SK-N-SH (cell line): ENCODE measurements at regions not wholly inside any gene's neighbourhood (a gene's known extent, or its start where the extent isn't known, plus 50 kb on each side); places are given as distances from the start of the nearest gene placed in this dataset.

Experiments
- CTCF ChIA-PET: fragments of 300-600, 350-600 bp; formaldehyde crosslinking; extraction: SDS; loops from one replicate; lab custom pipeline; 2021; lab: Yijun Ruan, JAX
- POLR2A ChIA-PET: fragments of 350-600 bp; sonication (Branson Sonifier 250); formaldehyde crosslinking; extraction: SDS; loops from one replicate; lab custom pipeline; 2020; ENCODE audit warnings: antibody characterized with exemption, inconsistent platforms; lab: Yijun Ruan, JAX
- DNase-seq: peaks from one replicate; pipeline ENCODE4 v3.0.0; 2012
- H2AFZ ChIP-seq: fragments of 200-600 bp; sonication (generic); 2 replicates; pipeline ENCODE4 v1.8.1; 2016; ENCODE audit warnings: antibody characterized with exemption, mild to moderate bottlenecking, low read depth
- H3F3A ChIP-seq: fragments of 200-600 bp; sonication (generic); replicated peaks from 2 replicates; pipeline ENCODE3; 2016; ENCODE audit warnings: antibody characterized with exemption, mild to moderate bottlenecking; ENCODE audit not compliant: insufficient read depth
- H3K27ac ChIP-seq, 2 experiments: fragments of 200-500 bp in 1 of 2; fragments of 200-600 bp in 1 of 2; sonication (Bioruptor generic) in 1 of 2; sonication (generic), shearing (Covaris generic) in 1 of 2; 2 replicates each; pipeline versions ENCODE4 v1.5.1 to v1.6.1; 2014 to 2016; ENCODE audit warnings: low read depth in 2 of 2, inconsistent platforms in 1 of 2, low read length in 1 of 2, mild to moderate bottlenecking in 1 of 2, mixed read lengths in 1 of 2
- H3K27me3 ChIP-seq: fragments of 200-600 bp; sonication (generic), shearing (Covaris generic); 2 replicates; pipeline ENCODE4 v1.6.1; 2016; ENCODE audit warnings: mixed run types; ENCODE audit not compliant: insufficient read depth
- H3K36me3 ChIP-seq, 2 experiments: fragments of 200-500 bp in 1 of 2; fragments of 200-600 bp in 1 of 2; sonication (Bioruptor generic) in 1 of 2; sonication (generic) in 1 of 2; replicated peaks in 1 of 2; 2 replicates each; pipeline versions ENCODE3 to v1.5.1; 2014 to 2016; ENCODE audit warnings: low read length in 1 of 2, mild to moderate bottlenecking in 1 of 2; ENCODE audit not compliant: insufficient read depth in 2 of 2, control insufficient read depth in 1 of 2
- H3K4me1 ChIP-seq, 2 experiments: fragments of 200-500 bp in 1 of 2; fragments of 200-600 bp in 1 of 2; sonication (Bioruptor generic) in 1 of 2; sonication (generic), shearing (Covaris generic) in 1 of 2; 2 replicates each; pipeline versions ENCODE4 v1.5.1 to v1.6.1; 2014 to 2016; ENCODE audit warnings: low read depth in 1 of 2, low read length in 1 of 2, mixed run types in 1 of 2; ENCODE audit not compliant: insufficient read depth in 2 of 2, control insufficient read depth in 1 of 2
- H3K4me2 ChIP-seq: fragments of 200-600 bp; sonication (generic), shearing (Covaris generic); 2 replicates; pipeline ENCODE4 v1.6.1; 2017; ENCODE audit warnings: mixed run types
- H3K4me3 ChIP-seq, 2 experiments: fragments of 200-500 bp in 1 of 2; fragments of 200-600 bp in 1 of 2; sonication (Bioruptor generic) in 1 of 2; sonication (generic), shearing (Covaris generic) in 1 of 2; 2 replicates each; pipeline versions ENCODE4 v1.5.1 to v1.8.1; 2014 to 2016; ENCODE audit warnings: low read depth in 2 of 2, inconsistent platforms in 1 of 2, low read length in 1 of 2, mild to moderate bottlenecking in 1 of 2, mixed read lengths in 1 of 2, moderate library complexity in 1 of 2
- H3K79me2 ChIP-seq: fragments of 200-600 bp; sonication (generic); 2 replicates; pipeline ENCODE4 v1.8.1; 2017; ENCODE audit warnings: mild to moderate bottlenecking; ENCODE audit not compliant: insufficient read depth
- H3K9ac ChIP-seq: fragments of 200-600 bp; sonication (generic); 2 replicates; pipeline ENCODE4 v1.6.1; 2017; ENCODE audit warnings: mixed run types
- H3K9me2 ChIP-seq: fragments of 200-600 bp; sonication (generic); 2 replicates; pipeline ENCODE4 v1.6.1; 2017; ENCODE audit warnings: mixed run types
- H3K9me3 ChIP-seq: fragments of 200-600 bp; sonication (generic); 2 replicates; pipeline ENCODE4 v1.6.1; 2017; ENCODE audit warnings: mixed run types, mild to moderate bottlenecking, moderate library complexity
- H4K20me1 ChIP-seq: fragments of 200-600 bp; sonication (generic); 2 replicates; pipeline ENCODE4 v1.6.1; 2017; ENCODE audit warnings: mild to moderate bottlenecking, mixed run types; ENCODE audit not compliant: insufficient read depth
- CHD2 ChIP-seq: fragments of 150-350 bp; IDR thresholded peaks from 2 replicates; pipeline ENCODE4 v1.6.1; 2018; ENCODE audit warnings: low read length; ENCODE audit not compliant: partially characterized antibody
- ELF1 ChIP-seq: IDR thresholded peaks from 2 replicates; pipeline ENCODE4 v1.4.0; 2012
- EZH2phosphoT487 ChIP-seq: fragments of 200-600 bp; sonication (generic); IDR thresholded peaks from 2 replicates; pipeline ENCODE4 v1.6.1; 2017; ENCODE audit warnings: low read depth, mixed run types, mild to moderate bottlenecking, antibody characterized with exemption, moderate library complexity, borderline replicate concordance
- FOSL2 ChIP-seq: IDR thresholded peaks from 2 replicates; pipeline ENCODE4 v1.4.0; 2012; ENCODE audit warnings: low read depth, mild to moderate bottlenecking, moderate library complexity, borderline replicate concordance
- GABPA ChIP-seq: IDR thresholded peaks from 2 replicates; pipeline ENCODE4 v1.4.0; 2012; ENCODE audit warnings: low read depth, mild to moderate bottlenecking
- GATA2 ChIP-seq: sonication (generic); formaldehyde crosslinking; IDR thresholded peaks from 2 replicates; pipeline ENCODE4 v1.5.0; 2020; ENCODE audit warnings: mild to moderate bottlenecking, missing genetic modification reagents
- JUND ChIP-seq: IDR thresholded peaks from 2 replicates; pipeline ENCODE4 v1.4.0; 2012
- MEF2A ChIP-seq: IDR thresholded peaks from 2 replicates; pipeline ENCODE4 v1.4.0; 2012; ENCODE audit warnings: low read depth, borderline replicate concordance
- MXI1 ChIP-seq: IDR thresholded peaks from 2 replicates; pipeline ENCODE4 v1.6.1; 2012; ENCODE audit warnings: mild to moderate bottlenecking, low read depth, low read length, improper control_type of control experiment
- NFIC ChIP-seq: IDR thresholded peaks from 2 replicates; pipeline ENCODE4 v1.4.0; 2012; ENCODE audit warnings: borderline replicate concordance
- NRF1 ChIP-seq: IDR thresholded peaks from 2 replicates; pipeline ENCODE4 v1.6.1; 2012; ENCODE audit warnings: low read depth, mild to moderate bottlenecking, low read length
- RAD21 ChIP-seq: IDR thresholded peaks from 2 replicates; pipeline ENCODE4 v1.6.1; 2012; ENCODE audit warnings: mild to moderate bottlenecking, low read length
- RCOR1 ChIP-seq: fragments of 150-350 bp; IDR thresholded peaks from 2 replicates; pipeline ENCODE4 v1.6.1; 2017; ENCODE audit warnings: antibody characterized with exemption, low read length
- SIN3A ChIP-seq: IDR thresholded peaks from 2 replicates; pipeline ENCODE4 v1.6.1; 2012; ENCODE audit warnings: low read depth, mild to moderate bottlenecking, low read length, moderate library complexity, borderline replicate concordance
- SMC3 ChIP-seq: IDR thresholded peaks from 2 replicates; pipeline ENCODE4 v1.6.1; 2012; ENCODE audit warnings: low read depth, low read length, improper control_type of control experiment
- TCF12 ChIP-seq: IDR thresholded peaks from 2 replicates; pipeline ENCODE4 v1.4.0; 2012
- TEAD4 ChIP-seq: IDR thresholded peaks from 2 replicates; pipeline ENCODE4 v1.4.0; 2012; ENCODE audit warnings: mild to moderate bottlenecking, borderline replicate concordance; ENCODE audit not compliant: insufficient read depth
- WGBS: methylation state at CpG from one replicate; pipeline ENCODE4 v1.1.6; 2017; ENCODE audit warnings: low lambda C conversion rate; 5-methylcytosine and 5-hydroxymethylcytosine counted together
- TF ChIP-seq, protein P1 (sequence below): IDR thresholded peaks from 2 replicates; pipeline ENCODE4; 2012
- TF ChIP-seq, protein P2 (sequence below): IDR thresholded peaks from 2 replicates; pipeline ENCODE4 v1.4.0; 2012; ENCODE audit warnings: low read depth, borderline replicate concordance
- TF ChIP-seq, protein P3 (sequence below): fragments of 150-350 bp; IDR thresholded peaks from 2 replicates; pipeline ENCODE4 v1.6.1; 2017; ENCODE audit warnings: antibody characterized with exemption, low read length, low read depth, borderline replicate concordance

DNA sequence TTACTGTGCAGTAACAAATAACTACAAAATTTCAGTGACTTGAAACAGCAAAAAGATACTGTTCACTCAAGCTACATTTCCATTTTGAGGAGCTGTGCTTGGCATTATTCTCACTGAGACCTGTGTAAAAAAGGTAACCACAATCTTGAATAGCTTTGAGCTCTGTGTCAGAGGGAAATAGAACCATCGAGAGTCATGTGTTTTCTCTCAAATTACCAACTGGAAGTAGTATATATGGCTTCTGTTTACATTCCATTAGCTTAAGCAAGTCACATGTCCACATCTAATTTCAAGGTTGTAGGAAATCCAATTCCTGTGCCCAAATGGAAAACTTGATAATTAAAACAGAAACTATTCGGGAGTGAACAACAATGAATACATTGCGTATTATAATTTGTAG lies 82.9 kb upstream of the BANK1 start:
- TF ChIP-seq TEAD4 (no peak), SMC3 (no peak), EZH2phosphoT487 (no peak), NRF1 (no peak), SIN3A (no peak), MEF2A (no peak), TCF12 (no peak), GATA2 (CRISPR knock-in tag) (no peak), GABPA (no peak), RCOR1 (no peak), CHD2 (no peak), MXI1 (no peak), RAD21 (no peak), NFIC (no peak), FOSL2 (no peak), ELF1 (no peak), JUND (no peak)
- TF ChIP-seq, protein P1, sequence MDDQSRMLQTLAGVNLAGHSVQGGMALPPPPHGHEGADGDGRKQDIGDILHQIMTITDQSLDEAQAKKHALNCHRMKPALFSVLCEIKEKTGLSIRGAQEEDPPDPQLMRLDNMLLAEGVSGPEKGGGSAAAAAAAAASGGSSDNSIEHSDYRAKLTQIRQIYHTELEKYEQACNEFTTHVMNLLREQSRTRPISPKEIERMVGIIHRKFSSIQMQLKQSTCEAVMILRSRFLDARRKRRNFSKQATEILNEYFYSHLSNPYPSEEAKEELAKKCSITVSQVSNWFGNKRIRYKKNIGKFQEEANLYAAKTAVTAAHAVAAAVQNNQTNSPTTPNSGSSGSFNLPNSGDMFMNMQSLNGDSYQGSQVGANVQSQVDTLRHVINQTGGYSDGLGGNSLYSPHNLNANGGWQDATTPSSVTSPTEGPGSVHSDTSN: no peak
- TF ChIP-seq, protein P2, sequence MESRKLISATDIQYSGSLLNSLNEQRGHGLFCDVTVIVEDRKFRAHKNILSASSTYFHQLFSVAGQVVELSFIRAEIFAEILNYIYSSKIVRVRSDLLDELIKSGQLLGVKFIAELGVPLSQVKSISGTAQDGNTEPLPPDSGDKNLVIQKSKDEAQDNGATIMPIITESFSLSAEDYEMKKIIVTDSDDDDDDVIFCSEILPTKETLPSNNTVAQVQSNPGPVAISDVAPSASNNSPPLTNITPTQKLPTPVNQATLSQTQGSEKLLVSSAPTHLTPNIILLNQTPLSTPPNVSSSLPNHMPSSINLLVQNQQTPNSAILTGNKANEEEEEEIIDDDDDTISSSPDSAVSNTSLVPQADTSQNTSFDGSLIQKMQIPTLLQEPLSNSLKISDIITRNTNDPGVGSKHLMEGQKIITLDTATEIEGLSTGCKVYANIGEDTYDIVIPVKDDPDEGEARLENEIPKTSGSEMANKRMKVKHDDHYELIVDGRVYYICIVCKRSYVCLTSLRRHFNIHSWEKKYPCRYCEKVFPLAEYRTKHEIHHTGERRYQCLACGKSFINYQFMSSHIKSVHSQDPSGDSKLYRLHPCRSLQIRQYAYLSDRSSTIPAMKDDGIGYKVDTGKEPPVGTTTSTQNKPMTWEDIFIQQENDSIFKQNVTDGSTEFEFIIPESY: no peak
- TF ChIP-seq, protein P3, sequence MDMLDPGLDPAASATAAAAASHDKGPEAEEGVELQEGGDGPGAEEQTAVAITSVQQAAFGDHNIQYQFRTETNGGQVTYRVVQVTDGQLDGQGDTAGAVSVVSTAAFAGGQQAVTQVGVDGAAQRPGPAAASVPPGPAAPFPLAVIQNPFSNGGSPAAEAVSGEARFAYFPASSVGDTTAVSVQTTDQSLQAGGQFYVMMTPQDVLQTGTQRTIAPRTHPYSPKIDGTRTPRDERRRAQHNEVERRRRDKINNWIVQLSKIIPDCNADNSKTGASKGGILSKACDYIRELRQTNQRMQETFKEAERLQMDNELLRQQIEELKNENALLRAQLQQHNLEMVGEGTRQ: no peak
- TF ChIP-seq, all 33 proteins: peak for 0
- ChIA-PET POLR2A (no interaction called here), CTCF (interaction anchor here (1.0 to 1.7 kb wide), 4 partner anchors 23 to 538 kb away, joined by 3 to 5 read pairs (median 3); no protein-coding TSS in a partner anchor)
- WGBS: 57% methylated on average over 3 of the region's 3 CpGs
- Histone ChIP-seq H3K36me3 (no peaks in the 10 kb centered on the region), H3K27ac (no peak overlapping the region), H3K9me2 (no peaks in the 10 kb centered on the region), H4K20me1 (no peaks in the 10 kb centered on the region), H3K9me3 (peaks cover 8% of the 10 kb centered on the region; the same call in 1 of the 2 replicates), H3K9ac (no peak overlapping the region), H3K4me1 (peaks cover 0 to 5% of the 10 kb centered on the region in 2 experiments; a peak in 2 of 4 replicates), H2AFZ (no peak overlapping the region), H3F3A (no peaks in the 10 kb centered on the region), H3K4me2 (no peak overlapping the region), H3K4me3 (no peak overlapping the region), H3K27me3 (no peaks in the 10 kb centered on the region), H3K79me2 (no peaks in the 10 kb centered on the region)
- no peak for DNase-seq
